HG02623 (cell line): ENCODE measurements at regions not wholly inside any gene's neighbourhood (a gene's known extent, or its start where the extent isn't known, plus 50 kb on each side); places are given as distances from the start of the nearest gene placed in this dataset.

Experiments used
- ATAC-seq: cut with Tn5 transposase; IDR thresholded peaks from one replicate; pipeline ENCODE4 v1.9.1; 2021; ENCODE audit warnings: moderate library complexity; ENCODE audit not compliant: unreplicated experiment

- ATAC-seq: no peak
Observed at GRCh38 chr6:40000964-40001515, 66.8 kb upstream of the MOCS1 start.

DNA sequence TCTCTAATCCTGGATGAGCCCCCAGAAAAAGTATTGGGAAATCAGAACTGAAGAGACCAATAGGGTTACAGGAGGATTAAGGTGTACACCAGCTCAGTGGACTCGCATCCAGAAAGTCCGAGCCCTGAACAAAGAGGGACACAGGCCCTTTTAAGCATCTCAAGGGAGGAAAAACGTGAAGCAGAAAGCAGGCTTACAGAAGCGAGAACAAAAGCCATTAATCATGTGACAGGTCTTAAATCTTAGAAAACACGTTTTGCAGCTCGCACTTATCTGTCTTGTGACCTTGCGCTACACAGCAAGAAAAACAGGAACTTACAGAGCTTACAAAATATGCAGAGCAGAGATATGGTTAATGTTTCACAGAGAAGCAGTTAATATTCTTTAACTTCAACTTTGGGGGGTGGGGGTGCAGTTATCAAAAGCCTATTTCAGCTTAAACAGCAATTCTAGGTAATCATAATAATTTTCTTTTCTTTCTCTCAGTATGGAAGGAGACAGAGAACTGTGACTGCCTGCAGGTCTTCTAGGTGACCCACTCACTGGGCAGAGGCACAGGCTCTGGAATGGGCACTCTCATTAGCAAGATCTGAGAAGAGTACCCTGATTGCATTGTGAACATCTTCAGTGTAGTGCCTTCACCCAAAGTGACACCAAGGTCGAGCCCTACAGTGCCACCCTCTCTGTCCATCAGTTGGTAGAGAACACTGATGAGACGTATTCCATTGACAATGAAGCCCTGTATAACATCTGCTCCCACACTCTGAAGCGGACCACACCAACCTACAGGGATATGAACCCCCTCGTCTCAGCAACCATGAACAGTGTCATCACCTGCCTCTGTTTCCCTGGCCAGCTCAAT lies 65.0 kb upstream of the MOCS1 start:
- no peak for ATAC-seq

GRCh38 chr6:39998126-39998525 lies 63.9 kb upstream of the MOCS1 start:
- ATAC-seq: no peak

DNA sequence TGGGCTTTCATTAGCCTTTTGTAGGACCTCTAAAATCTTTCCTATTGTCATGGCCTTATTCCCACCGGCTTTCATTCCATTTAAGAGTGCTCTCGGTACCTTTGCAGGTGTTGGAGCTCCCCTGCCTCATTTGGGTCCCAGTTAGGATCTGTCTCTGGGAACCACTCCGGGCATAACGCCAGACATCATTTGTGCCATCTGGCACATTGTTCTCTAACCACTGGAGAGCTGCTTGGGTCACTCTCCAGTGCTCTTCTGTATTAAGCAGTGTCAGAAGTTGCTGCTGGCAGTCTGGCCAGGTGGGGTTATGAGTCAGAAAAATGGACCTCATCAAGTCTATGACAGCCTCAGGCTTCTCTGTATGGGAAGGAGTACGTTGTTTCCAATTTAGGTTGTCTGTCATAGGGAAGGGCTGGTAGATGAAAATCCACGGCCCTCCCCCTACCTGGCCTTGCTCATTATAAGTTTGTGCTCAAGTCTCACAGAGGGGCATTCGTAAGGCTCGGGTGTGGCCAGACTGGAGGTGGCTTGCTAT lies 62.9 kb upstream of the MOCS1 start:
- no peak for ATAC-seq

GRCh38 chr6:39995633-39996032 lies 61.4 kb upstream of the MOCS1 start:
- no peak for ATAC-seq

GRCh38 chr6:39992861-39993622 lies 58.8 kb upstream of the MOCS1 start:
- no peak for ATAC-seq
